Colonic mucosa (tissue), 4 donors: ENCODE measurements at regions not wholly inside any gene's neighbourhood (a gene's known extent, or its start where the extent isn't known, plus 50 kb on each side); places are given as distances from the start of the nearest gene placed in this dataset.

Source experiments
- DNase-seq: peaks from one replicate; pipeline ENCODE4 v3.0.0-alpha.2; 2020
- H3K27ac ChIP-seq: fragments of 200-600 bp; one replicate; pipeline ENCODE4 v1.8.0; 2021
- H3K27me3 ChIP-seq: fragments of 200-600 bp; one replicate; pipeline ENCODE4 v1.8.0; 2021
- H3K36me3 ChIP-seq: fragments of 200-600 bp; one replicate; pipeline ENCODE4 v1.8.0; 2021
- H3K4me1 ChIP-seq: fragments of 200-600 bp; one replicate; pipeline ENCODE4 v1.8.0; 2021; ENCODE audit warnings: mild to moderate bottlenecking
- H3K4me3 ChIP-seq: fragments of 200-600 bp; one replicate; pipeline ENCODE4 v1.8.0; 2021
- H3K9ac ChIP-seq, 2 donors: one replicate each; pipeline ENCODE4 v1.7.0; 2013; ENCODE audit warnings: control low read depth in 2 of 2, low read depth in 2 of 2, low read length in 2 of 2
- H3K9me3 ChIP-seq: fragments of 200-600 bp; one replicate; pipeline ENCODE4 v1.8.0; 2021
- intact Hi-C: fragments of 100-400 bp; cut with DNase I; formaldehyde crosslinking; loops from one replicate; pipeline ENCODE4 v1.14.1; 2022
- TF ChIP-seq, protein P1 (sequence below): fragments of 200-600 bp; IDR thresholded peaks from one replicate; pipeline ENCODE4 v1.8.0; 2022; ENCODE audit warnings: antibody characterized with exemption, mild to moderate bottlenecking
- donor health status: healthy.
- donor health status: DM: no; HTN: no; CAD: no.
- donor health status: DM: no; HTN: no; CAD: no.

DNA sequence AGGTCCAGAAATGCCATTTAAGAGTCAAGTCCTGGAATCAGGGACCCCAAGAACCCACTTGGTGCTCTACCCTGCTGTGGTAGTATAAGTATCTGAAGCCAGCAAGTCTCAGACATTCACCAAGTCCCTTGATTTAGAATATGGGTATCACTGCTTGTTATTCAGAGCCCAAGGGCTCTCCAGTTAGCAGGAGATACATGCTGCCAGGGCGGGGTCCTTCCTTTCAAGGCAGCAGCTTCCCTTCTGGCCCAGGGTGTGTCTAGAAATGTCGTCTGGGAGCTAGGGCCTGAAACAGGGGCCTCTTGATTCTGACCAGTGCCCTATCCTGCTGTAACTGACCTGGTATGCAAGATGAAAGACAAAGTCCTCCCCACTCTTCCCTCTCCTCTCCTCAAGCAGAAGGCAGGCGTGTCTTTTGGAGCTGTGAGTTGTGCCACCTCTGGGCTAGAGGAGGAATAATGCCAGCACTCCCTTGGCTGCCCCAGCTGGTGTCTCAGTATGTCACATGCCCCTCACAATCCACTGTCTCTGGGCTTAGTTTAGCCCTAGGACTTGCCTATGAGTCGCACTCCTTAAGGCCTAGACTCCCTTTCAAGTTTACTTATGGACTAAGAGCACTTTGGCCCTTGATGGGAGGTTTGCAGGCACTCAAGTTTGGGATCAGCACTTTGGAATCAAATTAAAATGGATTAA is 200.2 kb downstream of the MRPL39 start:
- no peaks in the 10 kb centered on the region for H3K36me3 ChIP-seq
- H3K9ac ChIP-seq = no peak overlapping the region
- intact Hi-C loops = no loop called here
- H3K4me3 ChIP-seq = no peak overlapping the region
- H3K9me3 ChIP-seq = no peaks in the 10 kb centered on the region
- H3K27me3 ChIP-seq = no peaks in the 10 kb centered on the region
- DNase-seq = no peak
- TF ChIP-seq, protein P1, sequence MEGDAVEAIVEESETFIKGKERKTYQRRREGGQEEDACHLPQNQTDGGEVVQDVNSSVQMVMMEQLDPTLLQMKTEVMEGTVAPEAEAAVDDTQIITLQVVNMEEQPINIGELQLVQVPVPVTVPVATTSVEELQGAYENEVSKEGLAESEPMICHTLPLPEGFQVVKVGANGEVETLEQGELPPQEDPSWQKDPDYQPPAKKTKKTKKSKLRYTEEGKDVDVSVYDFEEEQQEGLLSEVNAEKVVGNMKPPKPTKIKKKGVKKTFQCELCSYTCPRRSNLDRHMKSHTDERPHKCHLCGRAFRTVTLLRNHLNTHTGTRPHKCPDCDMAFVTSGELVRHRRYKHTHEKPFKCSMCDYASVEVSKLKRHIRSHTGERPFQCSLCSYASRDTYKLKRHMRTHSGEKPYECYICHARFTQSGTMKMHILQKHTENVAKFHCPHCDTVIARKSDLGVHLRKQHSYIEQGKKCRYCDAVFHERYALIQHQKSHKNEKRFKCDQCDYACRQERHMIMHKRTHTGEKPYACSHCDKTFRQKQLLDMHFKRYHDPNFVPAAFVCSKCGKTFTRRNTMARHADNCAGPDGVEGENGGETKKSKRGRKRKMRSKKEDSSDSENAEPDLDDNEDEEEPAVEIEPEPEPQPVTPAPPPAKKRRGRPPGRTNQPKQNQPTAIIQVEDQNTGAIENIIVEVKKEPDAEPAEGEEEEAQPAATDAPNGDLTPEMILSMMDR = no peak
- no peak overlapping the region for H3K27ac ChIP-seq
- H3K4me1 ChIP-seq = no peaks in the 10 kb centered on the region

DNA sequence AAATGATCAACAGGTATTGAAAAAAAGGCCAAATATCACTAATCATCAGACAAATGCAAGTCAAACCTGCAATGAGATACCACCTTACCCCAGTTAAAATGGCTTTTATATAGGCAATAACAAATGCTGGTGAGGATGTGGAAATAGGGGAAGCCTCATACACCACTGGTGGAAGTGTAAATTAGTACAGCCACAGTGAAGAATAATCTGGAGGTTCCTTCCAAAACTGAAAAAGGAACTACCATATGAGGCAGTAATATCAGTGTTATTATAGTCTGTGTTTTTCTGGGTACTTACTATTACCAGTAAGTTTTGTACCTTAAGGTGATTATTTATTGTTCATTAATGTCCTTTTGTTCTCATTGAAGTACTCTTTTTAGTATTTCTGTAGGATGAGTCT is 201.3 kb downstream of the MRPL39 start:
- Histone ChIP-seq H3K4me3 (no peak overlapping the region), H3K9ac (no peak overlapping the region), H3K4me1 (no peaks in the 10 kb centered on the region), H3K27me3 (no peaks in the 10 kb centered on the region), H3K9me3 (no peaks in the 10 kb centered on the region), H3K36me3 (no peaks in the 10 kb centered on the region), H3K27ac (no peak overlapping the region)
- no peak for DNase-seq
- intact Hi-C loops = no loop called here
- TF ChIP-seq, protein P1 = no peak

DNA sequence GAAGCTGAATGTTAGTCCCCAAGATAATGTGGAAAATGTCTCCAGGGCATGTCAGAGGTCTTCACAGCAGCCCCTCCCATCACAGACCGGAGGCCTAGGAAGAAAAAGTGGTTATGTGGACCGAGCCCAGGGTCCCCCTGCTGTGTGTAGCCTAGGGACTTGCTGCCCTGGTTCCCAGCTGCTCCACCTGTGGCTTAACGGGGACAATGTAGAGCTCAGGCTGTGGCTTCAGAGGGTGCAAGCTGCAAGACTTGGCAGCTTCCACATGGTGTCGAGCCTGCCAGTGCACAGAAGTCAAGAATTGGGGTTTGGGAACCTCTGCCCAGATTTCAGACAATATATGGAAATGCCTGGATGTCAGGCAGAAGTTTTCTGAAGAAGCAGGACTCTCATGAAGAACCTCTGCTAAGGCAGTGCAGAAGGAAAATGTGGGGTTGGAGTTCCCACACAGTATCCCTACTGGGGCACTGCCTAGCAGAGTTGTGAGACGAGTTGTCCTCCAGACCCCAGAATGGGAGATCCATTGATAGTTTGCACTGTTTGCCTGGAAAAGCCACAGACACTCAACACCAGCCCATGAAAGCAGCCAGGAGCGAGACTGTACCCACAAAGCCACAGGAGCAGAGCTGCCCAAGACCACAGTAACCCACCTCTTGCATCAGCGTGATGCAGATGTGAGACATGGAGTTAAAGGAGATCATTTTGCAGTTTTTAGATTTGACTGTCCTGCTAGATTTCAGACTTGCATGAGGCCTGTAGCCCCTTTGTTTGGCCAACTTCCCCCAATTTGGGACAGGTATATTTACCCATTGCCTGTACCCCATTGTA is 204.9 kb downstream of the MRPL39 start:
- no peak for DNase-seq
- H3K9me3 ChIP-seq = no peaks in the 10 kb centered on the region
- H3K27me3 ChIP-seq = no peaks in the 10 kb centered on the region
- no peaks in the 10 kb centered on the region for H3K4me1 ChIP-seq
- no peak overlapping the region for H3K9ac ChIP-seq
- no peak overlapping the region for H3K27ac ChIP-seq
- intact Hi-C loops = no loop called here
- no peak overlapping the region for H3K4me3 ChIP-seq
- TF ChIP-seq, protein P1 = no peak
- no peaks in the 10 kb centered on the region for H3K36me3 ChIP-seq

DNA sequence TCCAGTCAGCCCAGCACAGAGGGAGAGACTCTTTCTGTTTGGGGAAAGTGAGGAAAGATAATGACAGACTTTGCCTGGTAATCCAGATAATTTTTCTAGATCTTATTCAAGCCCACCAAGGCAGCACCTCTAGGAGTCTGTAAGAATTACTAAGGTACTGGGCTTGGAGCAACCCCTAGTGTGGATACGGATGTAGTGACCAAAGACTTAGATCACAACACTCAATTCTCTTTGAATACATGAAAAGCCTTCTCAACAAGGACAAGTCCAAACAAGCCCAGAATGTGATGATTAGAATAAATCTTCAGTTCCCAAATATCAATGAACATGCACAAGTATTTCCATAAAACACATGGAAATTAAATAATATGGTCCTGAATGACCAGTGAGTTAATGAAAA is 206.9 kb downstream of the MRPL39 start:
- no peaks in the 10 kb centered on the region for H3K36me3 ChIP-seq
- no peaks in the 10 kb centered on the region for H3K27me3 ChIP-seq
- no peaks in the 10 kb centered on the region for H3K9me3 ChIP-seq
- no peaks in the 10 kb centered on the region for H3K4me1 ChIP-seq
- H3K9ac ChIP-seq = no peak overlapping the region
- H3K27ac ChIP-seq = no peak overlapping the region
- intact Hi-C loops = no loop called here
- TF ChIP-seq, protein P1 = no peak
- no peak overlapping the region for H3K4me3 ChIP-seq
- no peak for DNase-seq

DNA sequence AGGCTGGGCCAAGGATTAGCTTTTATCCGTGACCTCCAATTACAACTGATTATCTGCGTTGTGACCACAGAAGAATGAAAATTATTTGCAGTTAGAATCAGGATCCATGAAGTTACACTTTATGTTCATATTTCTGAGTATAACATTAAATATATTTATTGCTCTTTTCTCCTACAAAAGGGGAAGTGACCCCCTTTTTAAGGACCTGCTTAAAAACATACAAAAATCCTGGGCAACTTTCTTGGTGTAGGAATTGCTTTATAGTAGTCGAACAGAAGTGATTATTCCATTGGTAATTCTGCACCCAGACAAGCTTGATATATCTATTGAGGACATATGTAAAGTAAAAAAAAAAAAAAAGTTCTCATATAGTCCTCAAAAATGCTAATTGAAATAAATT is 208.7 kb downstream of the MRPL39 start:
- DNase-seq = no peak
- Histone ChIP-seq H3K27ac (no peak overlapping the region), H3K4me3 (no peak overlapping the region), H3K36me3 (no peaks in the 10 kb centered on the region), H3K9me3 (no peaks in the 10 kb centered on the region), H3K4me1 (no peaks in the 10 kb centered on the region), H3K9ac (no peak overlapping the region), H3K27me3 (no peaks in the 10 kb centered on the region)
- TF ChIP-seq, protein P1 = no peak
- intact Hi-C loops = no loop called here
